PC-9 (cell line): ENCODE measurements at regions not wholly inside any gene's neighbourhood (a gene's known extent, or its start where the extent isn't known, plus 50 kb on each side); places are given as distances from the start of the nearest gene placed in this dataset.

Experiments
- CTCF ChIP-seq: fragments of 200-600 bp; sonication (generic); conservative IDR thresholded peaks from 2 replicates; pipeline ENCODE4 v1.6.1; 2017; ENCODE audit warnings: mixed run types, antibody characterized with exemption, mild to moderate bottlenecking, moderate library complexity
- EZH2 ChIP-seq: fragments of 200-600 bp; sonication (generic); IDR thresholded peaks from 2 replicates; pipeline ENCODE4 v1.8.0; 2017; ENCODE audit warnings: antibody characterized with exemption, low read depth

GRCh38 chr10:131764929-131765328 lies 135.9 kb upstream of the PPP2R2D start:
- TF ChIP-seq CTCF (no peak), EZH2 (no peak)
